ENCODE measurements at regions not wholly inside any gene's neighbourhood (a gene's known extent, or its start where the extent isn't known, plus 50 kb on each side); places are given as distances from the start of the nearest gene placed in this dataset.

GRCh38 chr14:46482200-46482599 lies 169.4 kb downstream of the RPL10L start:
- peaks cover 2% of the 10 kb centered on the region for H3K9me3 ChIP-seq (ENCODE audit: low read depth, low read length)
- no peak overlapping the region for H2AFZ ChIP-seq (ENCODE audit: low read length)
- no peak overlapping the region for H3K4me2 ChIP-seq (ENCODE audit: insufficient read depth, low read length)
- no peak overlapping the region for H3K27ac ChIP-seq (ENCODE audit: low read depth, low read length)
- H3K4me3 ChIP-seq (ENCODE audit: insufficient read depth, low read length), result no peak overlapping the region
- no peaks in the 10 kb centered on the region for H3K4me1 ChIP-seq (ENCODE audit: insufficient read depth, low read length)
- no peaks in the 10 kb centered on the region for H3K79me2 ChIP-seq (ENCODE audit: insufficient read depth, low read length)
- H4K20me1 ChIP-seq (ENCODE audit: insufficient read depth, low read length), result no peaks in the 10 kb centered on the region
- TF ChIP-seq CTCF (IDR thresholded peaks at IDR 0.05; ENCODE audit: extremely low read depth, low read depth, low read length), result no peak
- no peaks in the 10 kb centered on the region for H3K27me3 ChIP-seq (ENCODE audit: insufficient read depth, low read length)
- H3K36me3 ChIP-seq (ENCODE audit: insufficient read depth, low read length), result no peaks in the 10 kb centered on the region
- DNase-seq (ENCODE audit: insufficient read length, low spot score, missing footprints), result no peak

DNA sequence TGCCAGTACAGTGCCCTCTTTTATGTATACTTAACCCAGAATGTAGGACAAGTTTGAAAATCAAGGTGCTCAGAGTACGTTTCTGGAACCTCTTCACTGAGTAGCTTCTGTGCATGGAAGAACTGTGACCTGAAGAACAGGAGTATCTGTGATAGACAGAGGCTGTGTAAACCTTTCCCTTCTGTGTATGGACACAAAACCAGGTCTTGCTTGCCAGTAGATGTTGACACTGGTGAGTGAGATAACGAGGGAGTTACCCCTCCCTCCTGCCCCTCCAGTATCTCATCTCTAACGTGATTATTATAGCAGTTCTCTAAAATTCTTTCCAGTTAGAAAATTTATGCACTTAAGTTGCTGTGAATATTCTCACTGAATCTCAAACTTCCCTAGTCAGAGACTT lies 170.8 kb downstream of the RPL10L start:
- no peak overlapping the region for H3K27ac ChIP-seq (ENCODE audit: low read depth, low read length)

GRCh38 chr14:46472261-46472660 lies 179.3 kb downstream of the RPL10L start:
- no peaks in the 10 kb centered on the region for H3K36me3 ChIP-seq (ENCODE audit: insufficient read depth, low read length)
- no peak overlapping the region for H2AFZ ChIP-seq (ENCODE audit: low read length)
- peaks cover 2% of the 10 kb centered on the region for H3K9me3 ChIP-seq (ENCODE audit: low read depth, low read length)
- H3K27ac ChIP-seq (ENCODE audit: low read depth, low read length), result no peak overlapping the region
- TF ChIP-seq CTCF (IDR thresholded peaks at IDR 0.05; ENCODE audit: extremely low read depth, low read depth, low read length), result no peak
- no peaks in the 10 kb centered on the region for H3K27me3 ChIP-seq (ENCODE audit: insufficient read depth, low read length)
- H3K4me3 ChIP-seq (ENCODE audit: insufficient read depth, low read length), result no peak overlapping the region
- H4K20me1 ChIP-seq (ENCODE audit: insufficient read depth, low read length), result no peaks in the 10 kb centered on the region
- H3K4me1 ChIP-seq (ENCODE audit: insufficient read depth, low read length), result no peaks in the 10 kb centered on the region
- H3K79me2 ChIP-seq (ENCODE audit: insufficient read depth, low read length), result no peaks in the 10 kb centered on the region
- H3K4me2 ChIP-seq (ENCODE audit: insufficient read depth, low read length), result no peak overlapping the region
- DNase-seq (ENCODE audit: insufficient read length, low spot score, missing footprints), result no peak

More for the DNA sequence above, 170.8 kb downstream of the RPL10L start:
- H3K36me3 ChIP-seq (ENCODE audit: insufficient read depth, low read length), result no peaks in the 10 kb centered on the region
- no peak for DNase-seq (ENCODE audit: insufficient read length, low spot score, missing footprints)
- peaks cover 2% of the 10 kb centered on the region for H3K9me3 ChIP-seq (ENCODE audit: low read depth, low read length)
- TF ChIP-seq CTCF (IDR thresholded peaks at IDR 0.05; ENCODE audit: extremely low read depth, low read depth, low read length), result no peak
- no peak overlapping the region for H2AFZ ChIP-seq (ENCODE audit: low read length)
- H3K4me1 ChIP-seq (ENCODE audit: insufficient read depth, low read length), result no peaks in the 10 kb centered on the region
- H3K4me3 ChIP-seq (ENCODE audit: insufficient read depth, low read length), result no peak overlapping the region
- no peaks in the 10 kb centered on the region for H3K79me2 ChIP-seq (ENCODE audit: insufficient read depth, low read length)
- no peaks in the 10 kb centered on the region for H3K27me3 ChIP-seq (ENCODE audit: insufficient read depth, low read length)
- H3K4me2 ChIP-seq (ENCODE audit: insufficient read depth, low read length), result no peak overlapping the region
- no peaks in the 10 kb centered on the region for H4K20me1 ChIP-seq (ENCODE audit: insufficient read depth, low read length)

DNA sequence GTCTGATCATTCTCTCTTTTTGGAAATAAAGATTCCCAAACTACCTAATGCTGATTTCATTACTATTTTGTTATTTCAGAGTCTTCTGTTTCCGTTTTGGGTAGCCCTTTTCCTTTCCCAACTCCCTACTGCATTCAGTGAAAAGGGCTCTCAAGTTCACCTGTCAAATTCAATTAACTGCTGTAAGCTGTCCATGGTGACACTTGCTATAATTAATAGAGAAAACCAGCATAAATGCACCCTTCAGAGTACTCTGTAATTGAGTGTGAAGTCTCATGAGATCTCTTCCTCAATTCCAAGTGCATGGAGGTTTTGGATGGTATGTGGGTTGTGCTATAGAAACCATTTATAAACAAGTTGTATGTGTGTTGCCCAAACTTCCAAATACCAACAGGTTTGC lies 187.2 kb downstream of the RPL10L start:
- no peak for DNase-seq (ENCODE audit: insufficient read length, low spot score, missing footprints)

More for the DNA sequence above, 187.2 kb downstream of the RPL10L start:
- H4K20me1 ChIP-seq (ENCODE audit: insufficient read depth, low read length), result no peaks in the 10 kb centered on the region
- no peak overlapping the region for H2AFZ ChIP-seq (ENCODE audit: low read length)
- no peak overlapping the region for H3K4me2 ChIP-seq (ENCODE audit: insufficient read depth, low read length)
- no peak overlapping the region for H3K4me3 ChIP-seq (ENCODE audit: insufficient read depth, low read length)
- no peaks in the 10 kb centered on the region for H3K79me2 ChIP-seq (ENCODE audit: insufficient read depth, low read length)
- no peaks in the 10 kb centered on the region for H3K9me3 ChIP-seq (ENCODE audit: low read depth, low read length)
- TF ChIP-seq CTCF (IDR thresholded peaks at IDR 0.05; ENCODE audit: extremely low read depth, low read depth, low read length), result no peak
- no peaks in the 10 kb centered on the region for H3K4me1 ChIP-seq (ENCODE audit: insufficient read depth, low read length)
- H3K27ac ChIP-seq (ENCODE audit: low read depth, low read length), result no peak overlapping the region
- H3K27me3 ChIP-seq (ENCODE audit: insufficient read depth, low read length), result no peaks in the 10 kb centered on the region
- H3K36me3 ChIP-seq (ENCODE audit: insufficient read depth, low read length), result no peaks in the 10 kb centered on the region
